ENCODE measurements at regions not wholly inside any gene's neighbourhood (a gene's known extent, or its start where the extent isn't known, plus 50 kb on each side); places are given as distances from the start of the nearest gene placed in this dataset.

DNA sequence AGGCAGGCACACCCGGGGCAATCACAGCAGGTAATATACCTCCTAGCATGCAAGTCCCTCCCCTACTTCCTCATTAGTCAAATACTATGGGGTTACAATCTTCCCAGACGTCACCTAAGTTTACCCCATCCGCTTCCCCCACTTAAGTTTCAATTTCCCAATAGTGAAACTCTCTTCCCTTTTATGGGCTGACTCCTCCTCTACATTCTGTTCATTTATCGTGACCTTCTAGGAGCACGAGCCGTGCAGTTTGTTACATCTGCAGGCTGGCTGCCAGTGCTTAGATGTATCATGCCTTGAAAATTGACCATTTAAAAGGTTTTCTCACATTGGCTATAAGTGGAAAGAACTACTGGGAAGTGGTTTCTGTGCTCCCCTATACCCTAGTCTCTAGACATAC lies 1357.8 kb upstream of the CRIM1 start (continued):
- no peak for TF ChIP-seq ZBTB21 (CRISPR knock-in tag; IDR thresholded peaks at IDR 0.05; ENCODE audit: borderline replicate concordance)

DNA sequence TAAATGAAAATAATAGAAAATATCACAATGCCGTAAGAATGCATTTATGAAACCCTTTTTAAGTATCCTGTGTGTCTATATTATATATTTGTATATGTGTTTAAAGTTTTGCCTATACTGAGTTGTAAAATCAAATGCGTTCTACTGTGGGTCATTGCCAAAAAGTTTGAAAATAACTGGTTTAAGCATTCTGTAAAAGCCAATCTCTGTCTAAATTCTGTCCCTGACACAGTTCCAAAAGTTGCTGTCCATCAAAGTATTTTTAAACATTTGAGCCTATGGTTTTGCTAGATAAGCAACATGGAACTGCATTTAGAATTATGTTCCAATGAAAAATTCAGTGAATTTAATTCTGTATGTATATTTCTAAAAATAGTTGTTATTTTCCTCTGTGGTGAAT lies 1360.4 kb upstream of the CRIM1 start:
- Mint-ChIP-seq H3K9me3 (peaks cover 10% of the 10 kb centered on the region), H3K27me3 (ENCODE audit: low read depth) (no peaks in the 10 kb centered on the region; the same call in 1 of the 2 replicates), H3K36me3 (no peaks in the 10 kb centered on the region), H3K27ac (no peak overlapping the region), H3K4me3 (no peak overlapping the region), H3K4me1 (peaks cover 7% of the 10 kb centered on the region)
- CTCF ChIA-PET = no interaction called here
- no peak for TF ChIP-seq OVOL2 (CRISPR knock-in tag; IDR thresholded peaks at IDR 0.05; ENCODE audit: borderline replicate concordance)
- TF ChIP-seq ETV6 (CRISPR knock-in tag; IDR thresholded peaks at IDR 0.05) = no peak
- TF ChIP-seq, protein P1, sequence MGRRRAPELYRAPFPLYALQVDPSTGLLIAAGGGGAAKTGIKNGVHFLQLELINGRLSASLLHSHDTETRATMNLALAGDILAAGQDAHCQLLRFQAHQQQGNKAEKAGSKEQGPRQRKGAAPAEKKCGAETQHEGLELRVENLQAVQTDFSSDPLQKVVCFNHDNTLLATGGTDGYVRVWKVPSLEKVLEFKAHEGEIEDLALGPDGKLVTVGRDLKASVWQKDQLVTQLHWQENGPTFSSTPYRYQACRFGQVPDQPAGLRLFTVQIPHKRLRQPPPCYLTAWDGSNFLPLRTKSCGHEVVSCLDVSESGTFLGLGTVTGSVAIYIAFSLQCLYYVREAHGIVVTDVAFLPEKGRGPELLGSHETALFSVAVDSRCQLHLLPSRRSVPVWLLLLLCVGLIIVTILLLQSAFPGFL (CRISPR knock-in tag; IDR thresholded peaks at IDR 0.05; ENCODE audit: borderline replicate concordance) = no peak
- TF ChIP-seq, protein P2, sequence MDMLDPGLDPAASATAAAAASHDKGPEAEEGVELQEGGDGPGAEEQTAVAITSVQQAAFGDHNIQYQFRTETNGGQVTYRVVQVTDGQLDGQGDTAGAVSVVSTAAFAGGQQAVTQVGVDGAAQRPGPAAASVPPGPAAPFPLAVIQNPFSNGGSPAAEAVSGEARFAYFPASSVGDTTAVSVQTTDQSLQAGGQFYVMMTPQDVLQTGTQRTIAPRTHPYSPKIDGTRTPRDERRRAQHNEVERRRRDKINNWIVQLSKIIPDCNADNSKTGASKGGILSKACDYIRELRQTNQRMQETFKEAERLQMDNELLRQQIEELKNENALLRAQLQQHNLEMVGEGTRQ (CRISPR knock-in tag; IDR thresholded peaks at IDR 0.05) = no peak
- TF ChIP-seq, protein P3, sequence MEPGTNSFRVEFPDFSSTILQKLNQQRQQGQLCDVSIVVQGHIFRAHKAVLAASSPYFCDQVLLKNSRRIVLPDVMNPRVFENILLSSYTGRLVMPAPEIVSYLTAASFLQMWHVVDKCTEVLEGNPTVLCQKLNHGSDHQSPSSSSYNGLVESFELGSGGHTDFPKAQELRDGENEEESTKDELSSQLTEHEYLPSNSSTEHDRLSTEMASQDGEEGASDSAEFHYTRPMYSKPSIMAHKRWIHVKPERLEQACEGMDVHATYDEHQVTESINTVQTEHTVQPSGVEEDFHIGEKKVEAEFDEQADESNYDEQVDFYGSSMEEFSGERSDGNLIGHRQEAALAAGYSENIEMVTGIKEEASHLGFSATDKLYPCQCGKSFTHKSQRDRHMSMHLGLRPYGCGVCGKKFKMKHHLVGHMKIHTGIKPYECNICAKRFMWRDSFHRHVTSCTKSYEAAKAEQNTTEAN (CRISPR knock-in tag; IDR thresholded peaks at IDR 0.05) = no peak
- TF ChIP-seq, protein P4, sequence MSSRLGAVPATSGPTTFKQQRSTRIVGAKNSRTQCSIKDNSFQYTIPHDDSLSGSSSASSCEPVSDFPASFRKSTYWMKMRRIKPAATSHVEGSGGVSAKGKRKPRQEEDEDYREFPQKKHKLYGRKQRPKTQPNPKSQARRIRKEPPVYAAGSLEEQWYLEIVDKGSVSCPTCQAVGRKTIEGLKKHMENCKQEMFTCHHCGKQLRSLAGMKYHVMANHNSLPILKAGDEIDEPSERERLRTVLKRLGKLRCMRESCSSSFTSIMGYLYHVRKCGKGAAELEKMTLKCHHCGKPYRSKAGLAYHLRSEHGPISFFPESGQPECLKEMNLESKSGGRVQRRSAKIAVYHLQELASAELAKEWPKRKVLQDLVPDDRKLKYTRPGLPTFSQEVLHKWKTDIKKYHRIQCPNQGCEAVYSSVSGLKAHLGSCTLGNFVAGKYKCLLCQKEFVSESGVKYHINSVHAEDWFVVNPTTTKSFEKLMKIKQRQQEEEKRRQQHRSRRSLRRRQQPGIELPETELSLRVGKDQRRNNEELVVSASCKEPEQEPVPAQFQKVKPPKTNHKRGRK (CRISPR knock-in tag; IDR thresholded peaks at IDR 0.05; ENCODE audit: borderline replicate concordance) = no peak
- TF ChIP-seq, protein P5, sequence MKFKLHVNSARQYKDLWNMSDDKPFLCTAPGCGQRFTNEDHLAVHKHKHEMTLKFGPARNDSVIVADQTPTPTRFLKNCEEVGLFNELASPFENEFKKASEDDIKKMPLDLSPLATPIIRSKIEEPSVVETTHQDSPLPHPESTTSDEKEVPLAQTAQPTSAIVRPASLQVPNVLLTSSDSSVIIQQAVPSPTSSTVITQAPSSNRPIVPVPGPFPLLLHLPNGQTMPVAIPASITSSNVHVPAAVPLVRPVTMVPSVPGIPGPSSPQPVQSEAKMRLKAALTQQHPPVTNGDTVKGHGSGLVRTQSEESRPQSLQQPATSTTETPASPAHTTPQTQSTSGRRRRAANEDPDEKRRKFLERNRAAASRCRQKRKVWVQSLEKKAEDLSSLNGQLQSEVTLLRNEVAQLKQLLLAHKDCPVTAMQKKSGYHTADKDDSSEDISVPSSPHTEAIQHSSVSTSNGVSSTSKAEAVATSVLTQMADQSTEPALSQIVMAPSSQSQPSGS (CRISPR knock-in tag; IDR thresholded peaks at IDR 0.05; ENCODE audit: borderline replicate concordance, low read depth) = no peak
- no peak for TF ChIP-seq FOXP1 (CRISPR knock-in tag; IDR thresholded peaks at IDR 0.05; ENCODE audit: borderline replicate concordance)
- TF ChIP-seq, protein P6, sequence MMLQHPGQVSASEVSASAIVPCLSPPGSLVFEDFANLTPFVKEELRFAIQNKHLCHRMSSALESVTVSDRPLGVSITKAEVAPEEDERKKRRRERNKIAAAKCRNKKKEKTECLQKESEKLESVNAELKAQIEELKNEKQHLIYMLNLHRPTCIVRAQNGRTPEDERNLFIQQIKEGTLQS (CRISPR knock-in tag; conservative IDR thresholded peaks at IDR 0.05) = no peak
- TF ChIP-seq ZNF416 (CRISPR knock-in tag; IDR thresholded peaks at IDR 0.05) = no peak
- TF ChIP-seq, protein P7, sequence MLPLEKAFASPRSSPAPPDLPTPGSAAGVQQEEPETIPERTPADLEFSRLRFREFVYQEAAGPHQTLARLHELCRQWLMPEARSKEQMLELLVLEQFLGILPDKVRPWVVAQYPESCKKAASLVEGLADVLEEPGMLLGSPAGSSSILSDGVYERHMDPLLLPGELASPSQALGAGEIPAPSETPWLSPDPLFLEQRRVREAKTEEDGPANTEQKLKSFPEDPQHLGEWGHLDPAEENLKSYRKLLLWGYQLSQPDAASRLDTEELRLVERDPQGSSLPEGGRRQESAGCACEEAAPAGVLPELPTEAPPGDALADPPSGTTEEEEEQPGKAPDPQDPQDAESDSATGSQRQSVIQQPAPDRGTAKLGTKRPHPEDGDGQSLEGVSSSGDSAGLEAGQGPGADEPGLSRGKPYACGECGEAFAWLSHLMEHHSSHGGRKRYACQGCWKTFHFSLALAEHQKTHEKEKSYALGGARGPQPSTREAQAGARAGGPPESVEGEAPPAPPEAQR (CRISPR knock-in tag; IDR thresholded peaks at IDR 0.05) = no peak
- TF ChIP-seq SMAD3 (CRISPR knock-in tag; IDR thresholded peaks at IDR 0.05; ENCODE audit: borderline replicate concordance) = no peak
- no peak for TF ChIP-seq ZNF138 (CRISPR knock-in tag; conservative IDR thresholded peaks at IDR 0.05)
- no peak for TF ChIP-seq ATF1 (CRISPR knock-in tag; IDR thresholded peaks at IDR 0.05)
- POLR2A ChIA-PET = no interaction called here
- ATAC-seq (no peak), DNase-seq (ENCODE audit: low spot score) (no peak)

Data from WTC11 (cell line).